ENCODE measurements at regions not wholly inside any gene's neighbourhood (a gene's known extent, or its start where the extent isn't known, plus 50 kb on each side); places are given as distances from the start of the nearest gene placed in this dataset.

GRCh38 chr18:78728784-78729467, 250.7 kb upstream of the SALL3 start:
- Histone ChIP-seq H3K4me3 (ENCODE audit: insufficient read length, low read depth) (no peak overlapping the region), H3K27me3 (ENCODE audit: insufficient read depth, insufficient read length) (no peaks in the 10 kb centered on the region), H3K9ac (ENCODE audit: insufficient read length, low read depth) (no peak overlapping the region), H3K36me3 (ENCODE audit: insufficient read depth, insufficient read length, low read length) (no peaks in the 10 kb centered on the region), H3K9me3 (ENCODE audit: insufficient read depth, low read length) (no peaks in the 10 kb centered on the region), H3K4me1 (ENCODE audit: insufficient read depth, insufficient read length) (peaks cover 2% of the 10 kb centered on the region)
- no peak for DNase-seq (ENCODE audit: low read depth, low spot score)
- TF ChIP-seq YY1 (IDR thresholded peaks at IDR 0.05; ENCODE audit: insufficient read depth, insufficient read length) (no peak), SUZ12 (IDR thresholded peaks at IDR 0.05; ENCODE audit: extremely low read depth, insufficient read depth, insufficient read length) (no peak), ZNF274 (IDR thresholded peaks at IDR 0.05; ENCODE audit: low read depth, low read length) (no peak)

- Histone ChIP-seq H3K9ac (ENCODE audit: insufficient read length, low read depth) (no peak overlapping the region), H3K4me1 (ENCODE audit: insufficient read depth, insufficient read length) (peaks cover 2% of the 10 kb centered on the region), H3K9me3 (ENCODE audit: insufficient read depth, low read length) (no peaks in the 10 kb centered on the region), H3K27me3 (ENCODE audit: insufficient read depth, insufficient read length) (no peaks in the 10 kb centered on the region), H3K4me3 (ENCODE audit: insufficient read length, low read depth) (no peak overlapping the region), H3K36me3 (ENCODE audit: insufficient read depth, insufficient read length, low read length) (no peaks in the 10 kb centered on the region)
- TF ChIP-seq SUZ12 (IDR thresholded peaks at IDR 0.05; ENCODE audit: extremely low read depth, insufficient read depth, insufficient read length) (no peak), YY1 (IDR thresholded peaks at IDR 0.05; ENCODE audit: insufficient read depth, insufficient read length) (no peak), ZNF274 (IDR thresholded peaks at IDR 0.05; ENCODE audit: low read depth, low read length) (no peak)
- DNase-seq (ENCODE audit: low read depth, low spot score): no peak
These were observed 249.1 kb upstream of the SALL3 start for GRCh38 chr18:78730546-78730945.

DNA sequence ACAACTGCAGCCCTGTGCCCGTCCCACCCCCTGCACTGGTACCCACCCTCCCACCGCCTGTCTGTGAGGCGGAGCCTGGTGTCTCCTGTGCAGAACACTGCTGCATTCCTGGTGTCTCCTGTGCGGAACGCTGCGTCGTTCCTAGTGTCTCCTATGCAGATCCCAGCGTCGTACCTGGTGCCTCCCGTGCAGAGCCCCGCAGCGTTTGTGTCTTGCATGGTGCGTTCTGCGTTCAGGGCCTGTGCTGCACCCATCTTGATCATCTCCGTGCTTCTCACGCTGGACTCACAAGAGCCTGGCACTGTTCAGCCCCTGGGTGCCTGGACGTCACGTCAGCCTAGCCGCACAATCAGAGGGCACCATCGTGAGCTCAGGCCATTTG, 248.6 kb upstream of the SALL3 start:
- Histone ChIP-seq H3K27me3 (ENCODE audit: insufficient read depth, insufficient read length) (no peaks in the 10 kb centered on the region), H3K9ac (ENCODE audit: insufficient read length, low read depth) (no peak overlapping the region), H3K36me3 (ENCODE audit: insufficient read depth, insufficient read length, low read length) (no peaks in the 10 kb centered on the region), H3K4me1 (ENCODE audit: insufficient read depth, insufficient read length) (peaks cover 5% of the 10 kb centered on the region), H3K4me3 (ENCODE audit: insufficient read length, low read depth) (no peak overlapping the region), H3K9me3 (ENCODE audit: insufficient read depth, low read length) (no peaks in the 10 kb centered on the region)
- no peak for TF ChIP-seq SUZ12 (IDR thresholded peaks at IDR 0.05; ENCODE audit: extremely low read depth, insufficient read depth, insufficient read length)
- TF ChIP-seq ZNF274 (IDR thresholded peaks at IDR 0.05; ENCODE audit: low read depth, low read length): no peak
- no peak for TF ChIP-seq YY1 (IDR thresholded peaks at IDR 0.05; ENCODE audit: insufficient read depth, insufficient read length)
- DNase-seq (ENCODE audit: low read depth, low spot score): no peak

DNA sequence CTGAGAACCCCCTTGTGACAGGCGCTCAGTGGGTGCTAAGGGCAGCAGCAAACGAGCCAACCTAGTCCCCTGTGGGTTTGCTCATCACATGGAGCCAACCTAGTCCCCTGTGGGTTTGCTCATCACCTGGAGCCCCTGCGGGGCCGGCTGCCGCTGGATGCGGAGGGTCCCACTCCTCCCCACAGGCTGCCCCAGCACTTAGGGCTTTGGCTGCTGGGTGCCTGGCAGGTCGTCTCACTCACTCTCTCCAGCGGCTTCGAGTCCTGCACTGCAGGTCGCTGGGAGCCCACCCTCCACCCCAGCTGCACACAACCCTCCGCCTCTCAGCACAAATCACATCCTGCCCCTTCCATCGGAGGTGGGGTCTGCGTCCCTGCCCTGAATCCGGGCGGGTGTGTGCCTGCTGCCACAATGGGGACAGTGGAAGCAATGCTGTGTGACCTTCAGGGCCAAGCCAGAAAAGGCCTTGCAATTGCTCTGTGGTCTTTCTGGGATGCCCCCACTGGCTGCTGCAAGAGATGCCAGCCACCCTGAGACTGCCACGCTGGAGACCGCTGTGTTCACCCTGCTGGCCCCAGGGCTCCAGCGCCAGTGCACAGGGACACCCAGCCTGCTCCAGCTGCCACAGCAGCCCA, 248.1 kb upstream of the SALL3 start:
- Histone ChIP-seq H3K9me3 (ENCODE audit: insufficient read depth, low read length) (no peaks in the 10 kb centered on the region), H3K9ac (ENCODE audit: insufficient read length, low read depth) (no peak overlapping the region), H3K36me3 (ENCODE audit: insufficient read depth, insufficient read length, low read length) (no peaks in the 10 kb centered on the region), H3K4me3 (ENCODE audit: insufficient read length, low read depth) (no peak overlapping the region), H3K27me3 (ENCODE audit: insufficient read depth, insufficient read length) (no peaks in the 10 kb centered on the region), H3K4me1 (ENCODE audit: insufficient read depth, insufficient read length) (peaks cover 5% of the 10 kb centered on the region)
- no peak for TF ChIP-seq YY1 (IDR thresholded peaks at IDR 0.05; ENCODE audit: insufficient read depth, insufficient read length)
- no peak for TF ChIP-seq SUZ12 (IDR thresholded peaks at IDR 0.05; ENCODE audit: extremely low read depth, insufficient read depth, insufficient read length)
- no peak for TF ChIP-seq ZNF274 (IDR thresholded peaks at IDR 0.05; ENCODE audit: low read depth, low read length)
- no peak for DNase-seq (ENCODE audit: low read depth, low spot score)

DNA sequence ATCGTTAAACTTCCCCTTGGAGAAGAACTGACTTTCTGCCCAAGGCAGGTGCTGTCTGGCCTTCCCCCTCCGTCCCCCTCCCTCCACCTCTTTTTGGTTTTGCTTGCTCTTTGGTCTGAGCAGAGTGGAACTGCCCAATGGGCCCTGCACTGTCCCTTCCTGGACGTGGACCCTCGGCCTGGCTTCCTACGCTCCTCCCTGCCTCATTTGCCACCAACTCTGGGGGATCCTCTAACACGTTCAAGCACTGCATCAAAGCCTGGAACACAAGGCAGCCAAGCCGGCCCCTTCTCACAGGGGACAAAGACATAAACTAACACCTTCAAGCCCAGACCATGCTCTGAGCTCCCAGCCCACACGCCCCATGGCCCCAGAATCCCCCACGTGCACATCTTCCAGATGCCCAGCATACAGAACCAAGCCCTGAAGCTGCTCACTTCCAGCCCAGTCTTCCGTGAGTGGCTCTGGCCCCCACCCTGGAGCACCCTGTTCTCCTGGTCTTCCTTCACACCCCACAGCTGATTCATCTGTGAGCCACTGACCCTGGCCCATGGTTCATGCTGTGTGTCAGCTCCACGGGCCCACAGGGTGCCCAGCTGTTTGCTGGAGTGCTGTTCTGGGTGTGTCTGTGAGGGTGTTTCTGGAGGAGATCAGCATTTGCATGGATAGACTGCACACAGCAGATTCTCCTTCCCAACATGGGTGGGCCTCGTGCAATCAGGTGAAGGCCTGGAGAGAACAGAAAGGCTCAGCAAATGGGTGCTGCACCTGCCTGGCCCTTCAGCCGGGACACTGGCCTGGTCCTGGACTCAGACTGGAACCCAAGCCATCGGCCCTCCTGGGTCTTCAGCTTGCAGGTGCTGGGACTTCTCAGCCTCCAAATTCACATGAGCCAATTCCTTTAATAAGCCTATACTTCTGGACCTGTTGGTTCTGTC, 247.1 kb upstream of the SALL3 start:
- H3K27me3 ChIP-seq (ENCODE audit: insufficient read depth, insufficient read length): no peaks in the 10 kb centered on the region
- no peak for DNase-seq (ENCODE audit: low read depth, low spot score)

GRCh38 chr18:78733762-78734613, 245.6 kb upstream of the SALL3 start:
- TF ChIP-seq YY1 (IDR thresholded peaks at IDR 0.05; ENCODE audit: insufficient read depth, insufficient read length): no peak
- TF ChIP-seq SUZ12 (IDR thresholded peaks at IDR 0.05; ENCODE audit: extremely low read depth, insufficient read depth, insufficient read length): no peak
- TF ChIP-seq ZNF274 (IDR thresholded peaks at IDR 0.05; ENCODE audit: low read depth, low read length): no peak
- Histone ChIP-seq H3K27me3 (ENCODE audit: insufficient read depth, insufficient read length) (no peaks in the 10 kb centered on the region), H3K9me3 (ENCODE audit: insufficient read depth, low read length) (no peaks in the 10 kb centered on the region), H3K36me3 (ENCODE audit: insufficient read depth, insufficient read length, low read length) (no peaks in the 10 kb centered on the region), H3K9ac (ENCODE audit: insufficient read length, low read depth) (no peak overlapping the region), H3K4me3 (ENCODE audit: insufficient read length, low read depth) (no peak overlapping the region), H3K4me1 (ENCODE audit: insufficient read depth, insufficient read length) (peaks cover 5% of the 10 kb centered on the region)
- no peak for DNase-seq (ENCODE audit: low read depth, low spot score)

More for the DNA sequence above, 247.1 kb upstream of the SALL3 start:
- TF ChIP-seq ZNF274 (IDR thresholded peaks at IDR 0.05; ENCODE audit: low read depth, low read length) (no peak), SUZ12 (IDR thresholded peaks at IDR 0.05; ENCODE audit: extremely low read depth, insufficient read depth, insufficient read length) (no peak), YY1 (IDR thresholded peaks at IDR 0.05; ENCODE audit: insufficient read depth, insufficient read length) (no peak)
- Histone ChIP-seq H3K36me3 (ENCODE audit: insufficient read depth, insufficient read length, low read length) (no peaks in the 10 kb centered on the region), H3K4me1 (ENCODE audit: insufficient read depth, insufficient read length) (peaks cover 5% of the 10 kb centered on the region), H3K4me3 (ENCODE audit: insufficient read length, low read depth) (no peak overlapping the region), H3K9ac (ENCODE audit: insufficient read length, low read depth) (no peak overlapping the region), H3K9me3 (ENCODE audit: insufficient read depth, low read length) (no peaks in the 10 kb centered on the region)
